Endothelial cell (in vitro differentiated cells): ENCODE measurements at regions not wholly inside any gene's neighbourhood (a gene's known extent, or its start where the extent isn't known, plus 50 kb on each side); places are given as distances from the start of the nearest gene placed in this dataset.

Experiments used
- DNase-seq: peaks from one replicate; pipeline ENCODE4 v3.0.0; 2021; ENCODE audit warnings: low spot score
- H3K27ac Mint-ChIP-seq: one replicate; pipeline ENCODE4 v1.8.0; 2021; ENCODE audit warnings: mixed read lengths, inconsistent platforms; ENCODE audit not compliant: unreplicated experiment
- H3K27me3 Mint-ChIP-seq: one replicate; pipeline ENCODE4 v1.8.0; 2021; ENCODE audit warnings: mild to moderate bottlenecking, moderate library complexity, mixed read lengths, inconsistent platforms; ENCODE audit not compliant: unreplicated experiment
- H3K36me3 Mint-ChIP-seq: one replicate; pipeline ENCODE4 v1.8.0; 2021; ENCODE audit warnings: mild to moderate bottlenecking, low read depth, mixed read lengths, inconsistent platforms; ENCODE audit not compliant: unreplicated experiment
- H3K4me1 Mint-ChIP-seq: one replicate; pipeline ENCODE4 v1.8.0; 2021; ENCODE audit warnings: mild to moderate bottlenecking, mixed read lengths, inconsistent platforms; ENCODE audit not compliant: unreplicated experiment
- H3K4me3 Mint-ChIP-seq: one replicate; pipeline ENCODE4 v1.8.0; 2021; ENCODE audit warnings: mild to moderate bottlenecking, mixed read lengths, inconsistent platforms; ENCODE audit not compliant: unreplicated experiment
- H3K9me3 Mint-ChIP-seq: one replicate; pipeline ENCODE4 v1.8.0; 2021; ENCODE audit warnings: mixed read lengths, inconsistent platforms; ENCODE audit not compliant: unreplicated experiment
- CTCF ChIP-seq: fragments of 200-600 bp; sonication (generic); IDR thresholded peaks from one replicate; pipeline ENCODE4 v1.5.0; 2021; ENCODE audit warnings: antibody characterized with exemption; ENCODE audit not compliant: unreplicated experiment

- H3K27ac Mint-ChIP-seq = no peak overlapping the region
- H3K4me3 Mint-ChIP-seq = no peak overlapping the region
- DNase-seq = no peak
These were observed 54.1 kb upstream of the PRPS1 start for GRCh38 chrX:107574054-107574683.

DNA sequence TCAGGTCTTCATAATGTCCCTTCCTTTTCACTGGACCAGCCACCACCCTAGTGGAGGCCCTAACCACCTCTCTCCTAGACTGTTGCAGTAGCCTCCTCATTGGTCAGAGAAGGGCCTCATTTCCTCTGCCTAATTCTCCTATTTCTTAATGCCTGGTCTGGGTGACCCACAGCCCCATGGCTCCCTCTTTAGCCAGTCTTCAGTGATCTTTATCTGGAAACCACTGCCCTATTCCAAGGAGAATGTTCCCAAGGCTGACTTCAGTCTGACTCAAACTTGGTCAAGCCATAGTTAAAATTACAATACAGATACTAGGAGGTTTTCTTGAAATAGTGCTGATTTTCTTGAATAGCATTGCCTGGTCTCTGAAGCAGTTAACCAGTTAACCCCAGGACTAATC lies 53.6 kb upstream of the PRPS1 start:
- no peak for TF ChIP-seq CTCF
- Mint-ChIP-seq H3K27me3 (no peaks in the 10 kb centered on the region), H3K4me1 (no peaks in the 10 kb centered on the region), H3K4me3 (no peak overlapping the region), H3K36me3 (no peaks in the 10 kb centered on the region), H3K9me3 (no peaks in the 10 kb centered on the region), H3K27ac (no peak overlapping the region)
- no peak for DNase-seq

More at GRCh38 chrX:107574054-107574683, 54.1 kb upstream of the PRPS1 start:
- Mint-ChIP-seq H3K27me3 (no peaks in the 10 kb centered on the region), H3K4me1 (no peaks in the 10 kb centered on the region), H3K9me3 (no peaks in the 10 kb centered on the region), H3K36me3 (no peaks in the 10 kb centered on the region)
- TF ChIP-seq CTCF = no peak

DNA sequence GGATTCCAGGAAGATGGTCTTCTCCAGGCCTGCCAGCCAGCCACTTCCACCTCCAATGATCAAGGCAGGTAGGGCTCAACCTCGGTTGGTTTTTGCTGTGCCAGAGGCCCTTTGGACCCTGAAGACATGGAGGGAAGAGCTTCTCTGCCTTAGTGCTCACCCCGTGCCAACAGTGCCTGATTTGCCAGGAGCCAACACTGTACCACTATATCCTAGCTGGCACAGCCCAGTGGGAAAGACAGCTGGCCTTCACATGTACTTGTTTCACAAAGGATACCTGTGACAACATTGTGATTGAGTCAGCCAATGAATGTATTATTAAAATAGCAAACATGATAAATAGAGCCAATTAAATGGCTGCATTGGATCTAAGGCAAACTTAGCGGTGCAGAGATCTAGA lies 51.9 kb upstream of the PRPS1 start:
- Mint-ChIP-seq H3K4me1 (no peaks in the 10 kb centered on the region), H3K9me3 (no peaks in the 10 kb centered on the region), H3K27me3 (no peaks in the 10 kb centered on the region), H3K36me3 (no peaks in the 10 kb centered on the region), H3K27ac (no peak overlapping the region), H3K4me3 (no peak overlapping the region)
- TF ChIP-seq CTCF = no peak
- DNase-seq = no peak

GRCh38 chrX:107576841-107577240 lies 51.5 kb upstream of the PRPS1 start:
- H3K4me3 Mint-ChIP-seq = no peak overlapping the region
- no peak for TF ChIP-seq CTCF
- no peaks in the 10 kb centered on the region for H3K4me1 Mint-ChIP-seq
- H3K36me3 Mint-ChIP-seq = no peaks in the 10 kb centered on the region
- DNase-seq = no peak
- H3K27me3 Mint-ChIP-seq = no peaks in the 10 kb centered on the region
- H3K9me3 Mint-ChIP-seq = no peaks in the 10 kb centered on the region
- no peak overlapping the region for H3K27ac Mint-ChIP-seq

GRCh38 chrX:107577933-107578332 lies 50.4 kb upstream of the PRPS1 start:
- Mint-ChIP-seq H3K4me3 (no peak overlapping the region), H3K4me1 (no peaks in the 10 kb centered on the region), H3K27me3 (no peaks in the 10 kb centered on the region), H3K36me3 (no peaks in the 10 kb centered on the region), H3K9me3 (no peaks in the 10 kb centered on the region), H3K27ac (no peak overlapping the region)
- TF ChIP-seq CTCF = no peak
- DNase-seq = no peak
